COLO668 (cell line): ENCODE measurements at regions not wholly inside any gene's neighbourhood (a gene's known extent, or its start where the extent isn't known, plus 50 kb on each side); places are given as distances from the start of the nearest gene placed in this dataset.
"Not testable (repeated sequence)": the region's sequence is repeated elsewhere in the genome, so short reads cannot be mapped to it uniquely, and the experiment has no call there.

Source experiments
- DNase-seq: peaks from one replicate; lab custom pipeline; 2025; ENCODE audit not compliant: unreplicated experiment; lab: John Stamatoyannopoulos, UW

DNA sequence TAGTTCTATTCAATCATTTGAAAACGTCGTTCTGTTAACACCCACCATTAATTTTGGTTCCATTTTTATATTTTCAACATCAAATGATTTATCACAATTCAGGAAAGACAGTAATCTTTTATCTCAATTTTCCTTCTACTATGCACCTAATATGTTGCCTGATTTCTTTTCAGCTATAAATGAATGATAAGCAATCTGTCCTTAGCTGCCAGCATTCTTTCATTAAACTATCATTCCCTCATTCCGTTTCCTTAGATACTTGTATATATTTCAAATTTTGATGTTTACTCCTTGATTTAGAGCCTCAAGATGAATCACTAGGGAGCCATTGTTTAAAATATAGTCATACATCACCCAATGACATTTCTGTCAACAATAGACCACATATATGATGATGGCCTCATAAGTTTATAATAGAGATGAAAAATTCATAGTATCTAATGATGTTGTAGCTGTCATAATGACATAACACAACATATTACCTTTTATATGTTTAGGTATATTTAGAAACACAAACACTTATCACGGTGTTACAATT lies 661.7 kb downstream of the IPMK start:
- no peak for DNase-seq

DNA sequence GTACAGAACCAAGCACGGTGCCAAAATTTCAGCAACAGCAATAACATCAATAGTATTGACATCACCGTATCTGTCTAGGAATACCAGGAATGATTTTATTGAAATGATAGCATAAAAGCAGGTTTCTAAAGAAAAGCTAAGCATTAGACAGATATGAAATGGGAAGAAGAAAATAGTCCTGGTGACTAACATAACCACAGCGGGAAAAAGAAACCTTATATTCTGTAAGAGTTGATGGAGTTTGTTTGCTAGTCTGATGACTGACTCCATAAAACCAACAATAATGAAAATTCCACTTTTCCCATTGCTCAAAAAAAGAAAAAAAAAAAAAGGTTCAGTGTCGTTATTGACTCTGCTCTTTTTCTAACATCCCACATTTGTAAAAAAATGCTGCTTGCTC lies 668.3 kb downstream of the IPMK start:
- no peak for DNase-seq

DNA sequence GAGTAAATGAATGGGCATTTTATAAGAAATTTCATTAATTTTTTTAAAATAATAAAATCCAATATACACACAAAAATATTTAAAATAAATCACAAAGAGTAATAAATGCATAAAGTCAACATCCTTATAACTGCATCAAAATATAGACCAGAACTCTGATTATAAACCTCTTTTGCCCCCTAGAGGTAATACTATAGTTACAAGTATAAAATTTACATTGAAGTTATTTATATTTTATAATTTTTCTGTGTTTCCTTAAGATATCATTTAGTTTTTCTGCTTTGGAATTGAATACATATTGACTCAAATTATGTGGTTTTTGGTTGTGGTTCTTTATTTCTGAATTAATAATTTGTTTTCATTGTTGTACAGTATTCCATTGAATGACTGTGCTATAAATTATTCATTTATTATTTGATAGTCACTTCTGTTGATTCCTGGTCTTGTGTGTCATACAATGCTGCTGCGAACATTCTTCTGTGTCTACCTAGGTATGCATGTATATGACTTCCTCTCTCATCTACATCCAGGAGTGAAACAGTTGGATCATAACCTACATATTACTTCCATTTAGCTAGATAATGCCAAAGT lies 673.6 kb downstream of the IPMK start:
- no peak for DNase-seq

DNA sequence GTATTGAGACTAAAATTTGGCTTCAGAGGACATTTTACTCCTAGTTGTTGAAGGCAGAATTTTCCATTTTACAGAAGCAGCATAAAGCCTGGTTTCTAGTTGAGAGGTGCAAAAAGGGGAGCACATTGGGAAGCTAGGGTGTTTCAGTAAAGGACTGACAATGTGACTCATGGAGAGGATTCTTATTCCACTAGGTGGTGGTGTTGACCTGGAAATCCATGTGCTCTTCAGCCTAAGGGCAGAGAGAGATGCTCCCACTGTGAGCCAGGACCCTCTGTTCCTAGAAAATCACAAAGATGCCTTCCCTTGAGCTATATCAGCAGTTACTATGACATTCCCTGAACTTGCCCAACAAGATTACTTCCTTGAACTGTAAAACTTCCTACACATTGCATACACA lies 687.8 kb downstream of the IPMK start:
- peak; percentile 11 for DNase-seq

DNA sequence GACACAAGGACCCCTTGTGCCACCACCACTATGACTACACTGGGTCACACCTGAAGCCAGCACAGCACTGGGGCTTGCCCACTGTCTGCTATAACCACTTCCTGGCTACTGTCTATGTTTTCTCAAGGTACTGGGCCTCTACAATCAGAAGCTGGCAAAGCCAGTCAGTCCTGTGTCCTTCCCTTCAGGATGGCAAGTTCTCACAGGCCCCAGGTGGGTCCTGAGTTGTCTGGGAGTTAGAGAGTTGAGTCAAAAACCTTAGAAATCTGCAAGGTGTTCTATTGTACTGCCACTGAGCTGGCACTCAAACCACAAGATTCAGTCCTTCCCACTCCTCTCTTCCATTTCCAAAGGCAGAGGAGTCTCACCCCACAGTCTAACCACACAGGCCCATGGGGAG lies 705.5 kb downstream of the IPMK start:
- no peak for DNase-seq

DNA sequence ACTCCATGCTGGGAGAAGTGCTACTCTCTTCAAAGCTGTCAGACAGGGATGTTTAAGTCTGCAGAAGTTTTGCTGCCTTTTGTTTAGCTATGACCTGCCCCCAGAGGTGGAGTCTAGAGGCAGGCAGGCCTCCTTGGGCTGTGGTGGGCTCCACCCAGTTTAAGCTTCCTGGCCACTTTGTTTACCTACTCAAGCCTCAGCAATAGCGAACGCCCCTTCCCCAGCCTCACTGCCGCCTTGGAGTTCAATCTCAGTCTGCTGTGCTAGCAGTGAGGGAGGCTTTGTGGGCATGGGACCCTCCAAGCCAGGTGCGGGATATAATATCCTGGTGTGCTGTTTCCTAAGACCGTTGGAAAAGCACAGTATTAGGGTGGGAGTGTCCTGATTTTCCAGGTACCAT lies 715.9 kb downstream of the IPMK start:
- not testable (repeated sequence) for DNase-seq

DNA sequence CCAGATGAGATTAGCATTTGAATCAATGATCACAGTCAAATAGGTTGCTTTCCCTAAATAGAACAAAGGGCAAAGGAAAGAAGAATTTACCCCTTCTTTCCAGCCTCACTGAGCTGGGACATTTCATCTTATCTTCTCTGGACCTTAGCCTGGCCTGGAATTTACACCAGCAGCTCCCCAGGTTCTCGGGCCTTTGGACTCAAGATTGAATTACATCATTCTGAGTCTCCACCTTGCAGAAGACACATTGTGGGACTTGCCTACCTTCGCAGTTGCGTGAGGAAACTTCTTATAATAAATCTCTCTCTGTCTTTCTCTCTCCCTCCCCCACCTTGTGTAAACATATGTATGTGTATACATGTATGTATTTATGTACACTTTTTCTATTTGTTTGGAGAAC lies 732.4 kb downstream of the IPMK start:
- DNase-seq: no peak

DNA sequence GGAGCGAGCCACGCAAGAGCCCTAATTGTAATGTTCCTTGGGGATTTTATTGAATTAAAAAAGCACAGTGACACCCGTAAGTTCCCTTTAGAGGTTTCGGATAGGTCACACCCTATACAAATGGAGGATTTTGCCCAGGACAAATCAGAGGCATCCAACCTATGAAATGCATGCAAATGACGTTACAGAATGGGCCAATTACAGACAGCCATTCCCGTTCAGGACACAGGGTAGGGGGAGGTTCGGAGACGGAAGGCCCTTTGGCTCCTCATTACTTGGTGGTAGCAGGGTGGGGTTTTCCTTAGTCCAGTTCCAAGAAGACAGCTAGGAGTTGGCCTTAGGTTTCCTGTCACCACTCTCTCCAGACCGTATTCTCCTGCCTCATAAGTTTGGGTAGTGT lies 754.1 kb downstream of the IPMK start:
- no peak for DNase-seq

DNA sequence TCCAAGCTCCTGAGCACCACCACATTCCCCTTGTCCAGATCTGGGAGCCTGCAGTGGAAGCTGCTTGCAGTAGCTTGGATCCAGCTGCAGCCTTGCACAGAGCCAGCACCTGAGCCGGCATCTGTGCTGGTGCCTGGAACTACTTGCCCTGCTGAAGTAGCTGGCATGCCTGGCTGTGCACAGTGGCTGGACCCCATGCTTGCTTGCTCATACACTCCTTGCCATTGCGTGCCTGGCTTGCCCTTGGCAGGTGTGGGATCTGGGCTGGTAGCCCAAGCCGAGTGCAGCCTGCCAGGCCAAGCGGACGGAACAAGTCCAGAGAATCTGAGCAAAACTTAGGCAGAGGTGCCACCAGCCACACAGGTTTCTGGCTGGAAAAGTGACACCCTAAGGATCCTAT lies 759.9 kb downstream of the IPMK start:
- no peak for DNase-seq

DNA sequence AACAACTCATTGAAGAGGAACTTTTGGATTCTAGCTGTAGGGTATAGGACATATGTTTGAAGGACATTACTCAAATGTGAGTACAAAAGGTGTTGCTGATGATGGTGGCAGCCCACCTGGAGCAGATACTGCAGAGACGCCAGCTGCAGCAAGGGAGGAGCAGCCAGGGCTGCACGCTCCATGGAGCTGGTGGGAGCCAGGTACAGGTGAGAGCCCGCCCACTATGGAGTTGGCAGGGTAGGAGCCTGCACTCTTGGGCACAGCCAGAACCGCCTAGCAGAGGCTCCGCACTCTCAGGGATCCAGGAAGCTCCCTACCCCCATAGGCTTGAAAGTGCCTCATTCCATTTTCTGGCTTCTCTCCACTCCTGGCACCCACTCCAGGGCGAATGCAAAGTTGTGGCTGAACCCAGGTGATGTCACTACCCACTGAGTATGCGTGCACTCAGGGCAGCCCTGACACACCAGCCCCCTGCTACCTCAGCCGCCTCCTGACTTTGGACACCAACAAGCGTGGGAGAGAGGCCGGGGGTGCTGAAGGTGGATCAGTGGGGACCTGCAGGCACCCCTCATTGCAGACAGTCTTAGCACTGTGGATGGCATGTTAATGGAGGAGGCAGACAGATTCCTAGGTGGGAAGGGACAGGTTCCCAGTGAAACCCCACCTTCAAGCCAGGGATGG lies 761.1 kb downstream of the IPMK start:
- DNase-seq: no peak

DNA sequence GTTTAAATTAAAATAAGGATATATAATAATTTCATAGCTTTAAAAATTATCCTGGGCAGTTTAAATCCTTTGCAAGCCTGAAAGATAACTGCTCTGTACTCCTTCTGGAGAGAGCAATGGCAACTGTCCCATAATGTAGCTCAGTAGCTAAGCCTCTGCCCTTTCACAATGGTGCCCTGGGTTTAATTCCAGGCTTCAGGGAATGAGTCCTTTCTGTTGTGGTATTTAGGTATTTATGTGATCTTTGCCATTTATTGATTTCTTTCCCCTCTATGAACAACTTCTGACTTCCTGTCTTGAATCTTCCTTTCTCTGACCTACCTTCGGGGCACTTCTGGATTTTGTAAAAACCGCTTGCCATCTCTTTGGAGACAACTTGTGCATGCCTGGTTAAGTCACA lies 773.2 kb downstream of the IPMK start:
- DNase-seq: no peak

DNA sequence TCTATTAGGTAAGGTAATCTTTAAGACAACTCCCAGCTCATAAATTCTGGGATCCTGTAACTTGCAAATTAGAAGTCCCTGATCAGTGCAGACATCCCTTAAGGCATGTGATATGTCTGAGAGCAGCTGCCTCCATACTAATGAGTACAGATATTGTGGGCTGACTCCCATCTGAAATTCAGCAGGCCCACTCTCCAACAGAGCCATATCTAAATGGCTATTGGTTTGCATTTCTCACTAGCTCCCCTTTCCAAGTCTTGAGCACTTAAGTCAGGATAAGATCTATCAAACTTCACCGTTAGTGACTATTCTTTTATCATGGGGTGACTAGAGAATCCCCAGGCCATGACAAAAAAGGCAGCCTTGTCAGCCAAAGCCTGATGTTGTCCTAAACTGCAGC lies 785.4 kb downstream of the IPMK start:
- DNase-seq: no peak

DNA sequence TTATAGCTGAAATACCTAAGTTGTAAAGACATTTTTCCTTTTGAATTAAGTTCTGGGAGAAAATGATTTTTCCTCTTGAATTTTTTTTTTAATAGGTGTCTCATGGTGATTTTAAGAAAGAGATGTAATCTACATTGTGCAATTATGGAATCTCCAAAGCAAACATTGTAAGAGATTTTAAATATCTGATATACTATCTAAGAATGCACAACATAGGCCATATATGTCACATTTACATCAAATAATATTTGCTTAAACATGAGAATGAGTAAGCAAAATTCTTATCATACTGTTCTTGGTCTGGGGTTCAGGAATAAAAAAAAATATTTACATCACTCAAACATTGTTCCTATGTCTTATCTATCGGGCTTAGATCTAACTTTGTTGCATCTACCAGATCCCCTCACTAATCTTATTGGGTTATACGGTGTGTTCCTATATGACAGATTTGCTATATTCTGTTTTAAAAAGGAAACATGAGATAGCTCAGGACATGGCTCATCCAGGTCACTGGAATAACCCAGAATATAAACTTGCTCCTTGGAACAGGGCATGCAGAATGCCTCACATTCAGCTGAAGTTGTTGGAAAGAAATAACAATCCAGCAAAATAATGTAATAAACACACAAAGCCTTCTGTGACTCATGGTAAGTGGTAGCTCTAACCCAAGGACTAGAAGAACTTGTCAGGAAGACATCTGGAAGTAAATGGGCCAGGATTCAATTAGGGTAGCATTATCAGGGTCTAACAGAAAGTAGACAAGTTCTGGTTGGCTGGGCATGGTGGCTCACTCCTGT lies 794.7 kb downstream of the IPMK start:
- no peak for DNase-seq

DNA sequence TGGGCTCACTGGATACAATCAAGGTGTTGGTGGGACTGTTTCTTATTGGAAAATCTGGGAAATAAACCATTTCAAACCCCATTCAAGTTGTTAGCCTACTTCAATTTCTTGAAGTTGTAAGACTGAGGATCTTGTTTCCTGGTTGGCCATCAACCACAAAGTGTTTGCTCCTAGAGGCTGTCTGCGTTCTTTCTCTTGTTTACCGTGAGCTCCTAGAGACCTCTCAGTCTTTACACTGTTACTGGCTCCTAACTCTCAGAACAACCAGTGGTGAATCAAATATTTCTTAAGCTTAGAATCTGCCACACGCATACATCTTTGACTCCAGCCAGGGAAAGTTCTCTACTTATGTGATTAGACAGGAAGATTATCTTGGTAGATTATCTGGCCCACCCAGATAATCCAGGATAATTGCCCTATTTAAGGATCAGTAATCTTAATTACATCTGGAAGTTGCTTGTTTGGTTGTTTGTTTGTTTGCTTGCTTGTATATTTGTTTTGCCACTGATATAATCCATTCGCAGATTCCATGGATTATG lies 798.7 kb downstream of the IPMK start:
- DNase-seq: no peak

DNA sequence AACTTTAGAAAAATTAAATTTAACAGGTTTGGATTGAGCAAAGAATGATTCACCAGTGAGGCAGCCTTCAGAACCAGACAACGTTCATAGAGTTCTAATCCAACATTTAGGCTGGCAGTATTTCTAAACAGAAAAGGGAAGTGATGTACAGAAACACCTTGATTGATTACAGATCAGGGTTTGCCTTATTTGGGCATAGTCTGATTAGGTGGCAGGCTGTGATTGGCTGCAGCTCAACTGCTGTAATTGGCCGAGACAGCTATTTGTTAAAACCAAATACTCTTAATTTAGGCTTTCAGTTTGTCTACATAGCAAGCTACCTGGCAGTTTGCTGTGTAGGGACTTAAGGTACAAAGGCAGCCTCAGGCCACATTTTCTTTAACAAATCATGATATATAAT lies 802.5 kb downstream of the IPMK start:
- DNase-seq: no peak

DNA sequence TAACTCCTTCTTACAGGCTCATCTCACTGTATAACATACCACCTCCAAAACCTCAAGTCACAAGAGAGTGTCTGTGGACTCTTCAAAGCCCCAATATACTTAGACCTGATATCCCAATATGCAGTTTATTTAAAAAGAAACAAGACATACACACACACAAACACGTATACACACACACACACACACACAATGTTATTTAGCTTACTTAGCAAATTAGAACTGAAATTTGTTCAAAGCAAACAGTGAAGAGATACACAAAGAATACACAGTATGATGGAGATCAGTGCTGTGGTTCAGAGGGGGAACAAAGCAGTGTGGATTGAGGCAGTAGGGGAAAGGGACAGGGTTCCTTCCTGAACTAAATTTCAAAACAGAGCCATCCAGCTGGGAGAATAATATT lies 807.2 kb downstream of the IPMK start:
- DNase-seq: no peak

DNA sequence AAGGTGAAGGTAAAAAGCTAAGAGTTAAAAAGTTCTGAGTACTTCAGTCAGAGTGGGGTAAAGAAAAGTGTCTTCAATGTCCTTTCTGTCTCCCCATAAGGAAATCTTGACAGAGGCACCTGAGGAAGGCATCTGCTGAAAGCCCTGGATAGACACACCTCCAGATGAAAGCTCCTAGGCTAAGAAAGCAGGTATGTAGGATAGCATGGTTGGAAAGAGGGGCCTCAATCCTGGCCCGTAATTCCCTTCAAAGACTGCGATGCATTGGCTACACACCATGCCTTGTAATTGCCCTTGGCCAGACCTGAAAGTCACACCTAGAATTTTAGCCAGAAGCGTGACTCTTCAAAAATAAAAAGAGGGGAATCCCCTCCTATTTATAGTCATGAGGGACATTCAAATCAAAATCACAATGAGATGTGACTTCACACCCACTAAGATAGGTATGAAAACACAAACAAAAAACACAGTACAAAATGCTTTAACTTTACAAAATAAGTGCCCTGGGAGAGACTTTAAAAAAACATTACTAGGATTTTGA lies 809.7 kb downstream of the IPMK start:
- no peak for DNase-seq

DNA sequence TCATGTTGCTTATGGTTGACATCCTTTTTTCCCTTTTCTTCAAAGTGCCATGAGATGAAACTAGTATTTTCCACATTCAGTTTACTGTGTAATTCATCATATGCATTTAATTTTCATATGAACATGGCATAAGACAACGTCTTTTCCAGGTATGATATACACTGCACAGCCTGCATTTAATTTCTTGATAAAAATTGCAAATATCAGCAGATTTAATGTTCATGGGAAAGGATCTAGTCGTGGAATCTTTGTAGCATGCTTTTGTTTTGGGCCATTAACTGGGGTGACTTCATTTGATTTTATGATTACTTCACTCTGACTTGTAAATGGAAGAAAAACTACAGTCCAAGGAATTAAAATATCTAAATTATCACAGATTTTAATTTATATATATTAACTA lies 837.3 kb downstream of the IPMK start:
- DNase-seq: no peak

DNA sequence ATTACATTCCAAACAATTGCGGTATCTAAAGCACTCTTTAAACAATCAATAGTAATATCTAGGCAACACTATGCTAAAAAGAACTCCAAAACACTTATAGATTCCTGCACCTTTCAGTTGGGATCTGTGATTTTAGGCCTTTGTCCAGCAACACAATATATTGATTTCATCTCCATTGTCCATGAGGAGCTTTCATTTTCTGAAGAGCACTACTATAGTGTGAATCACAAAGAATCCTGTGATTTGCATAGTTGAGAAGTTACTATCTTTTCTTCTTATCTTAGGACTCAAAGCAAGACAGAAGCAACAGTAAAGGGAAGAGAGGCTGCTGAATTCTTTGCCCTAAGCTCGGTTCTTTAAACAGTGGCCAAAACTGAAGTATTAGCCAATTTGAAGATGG lies 846.8 kb downstream of the IPMK start:
- DNase-seq: no peak

DNA sequence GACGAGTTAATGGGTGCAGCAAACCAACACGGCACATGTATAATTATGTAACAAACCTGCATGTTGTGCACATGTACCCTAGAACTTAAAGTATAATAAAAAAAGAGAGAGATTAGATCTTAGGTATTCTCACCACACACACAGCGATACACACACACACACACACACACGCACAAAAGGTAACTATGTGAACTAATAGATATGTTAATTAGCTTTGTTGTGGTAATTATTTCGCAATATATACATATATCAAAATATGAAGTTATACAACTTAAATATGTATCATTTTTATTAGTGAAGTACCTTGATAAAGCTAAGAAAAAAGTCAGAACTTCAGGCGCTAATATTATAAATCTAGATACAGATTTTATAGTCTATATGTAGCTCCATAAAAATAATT lies 849.2 kb downstream of the IPMK start:
- no peak for DNase-seq

DNA sequence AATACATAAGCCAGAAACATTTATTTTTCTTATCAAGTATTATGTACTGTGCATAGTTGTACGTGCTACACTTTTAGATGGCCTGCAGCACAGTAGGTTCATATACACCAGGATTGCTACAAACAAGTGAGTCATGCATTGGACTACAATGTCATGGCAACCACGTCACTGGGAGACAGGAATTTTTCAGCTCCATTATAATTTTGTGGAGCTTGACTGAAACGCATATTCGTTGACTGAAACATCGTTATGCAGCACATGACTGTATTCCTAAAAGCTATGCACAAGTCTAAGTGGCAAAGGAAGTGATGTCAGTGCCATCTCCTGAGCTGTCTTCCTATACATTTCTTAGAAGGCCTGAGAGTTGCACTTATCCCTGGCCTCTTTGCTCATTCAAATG lies 871.8 kb downstream of the IPMK start:
- DNase-seq: no peak

DNA sequence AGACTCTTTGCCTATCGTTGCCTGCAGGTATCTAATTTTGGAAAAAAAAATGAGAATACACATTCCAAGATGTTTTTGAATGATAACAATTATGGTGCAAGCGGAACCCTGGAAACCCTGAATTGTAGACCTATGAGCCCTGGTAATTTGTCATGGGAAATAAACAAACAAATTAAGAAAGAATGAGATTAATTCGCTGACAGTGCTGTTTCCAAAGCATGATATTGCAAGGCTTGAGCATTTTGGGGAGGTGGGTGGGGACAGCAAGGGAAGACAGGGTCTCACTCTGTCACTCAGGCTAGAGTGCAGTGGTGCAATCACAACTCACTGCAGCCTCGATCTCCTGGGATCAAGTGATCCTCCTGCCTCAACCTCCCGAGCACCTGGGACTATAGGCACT lies 900.3 kb downstream of the IPMK start:
- no peak for DNase-seq
